ENCODE measurements at regions not wholly inside any gene's neighbourhood (a gene's known extent, or its start where the extent isn't known, plus 50 kb on each side); places are given as distances from the start of the nearest gene placed in this dataset.
"Not testable (repeated sequence)": the region's sequence is repeated elsewhere in the genome, so short reads cannot be mapped to it uniquely, and the experiment has no call there.

- DNase-seq (ENCODE audit: low spot score) = no peak
Measured at GRCh38 chr6:150456466-150456865, 87.7 kb downstream of the IYD start.

DNA sequence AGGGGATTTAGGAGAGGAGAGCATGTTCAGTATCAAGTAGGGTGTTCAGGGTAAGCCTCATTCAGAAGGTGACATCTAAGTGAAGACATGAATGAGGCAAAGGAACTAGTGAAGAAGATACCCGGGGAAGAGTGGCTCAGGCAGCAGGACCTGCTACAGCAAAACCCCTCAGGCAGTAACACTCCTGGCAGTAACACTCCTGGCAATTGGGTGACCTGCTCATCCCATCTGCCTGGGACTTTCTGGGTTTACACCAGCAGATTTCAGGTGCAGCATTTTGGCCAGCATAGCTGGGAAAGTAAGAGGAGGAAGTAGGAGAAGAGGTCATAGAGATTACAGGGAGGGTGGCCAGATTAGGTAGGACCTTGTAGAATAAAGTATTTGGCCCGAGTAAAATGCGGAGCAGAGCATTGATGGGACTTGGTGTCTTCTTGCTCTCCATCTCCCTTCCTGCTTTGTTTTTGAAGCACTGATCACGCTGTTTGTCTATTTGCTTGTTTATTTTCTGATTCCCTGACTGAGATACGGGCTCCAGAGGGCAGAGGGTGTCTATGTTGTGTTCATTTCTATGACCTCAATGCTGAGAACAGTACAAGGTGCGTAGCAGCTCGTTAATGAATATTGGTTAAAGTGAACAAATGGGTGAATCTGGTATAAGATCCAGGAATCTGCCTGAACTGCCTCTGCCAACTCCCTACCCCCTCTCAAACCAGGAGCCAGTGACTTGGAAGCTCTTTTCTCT, 88.3 kb downstream of the IYD start:
- no peak for DNase-seq (ENCODE audit: low spot score)

GRCh38 chr6:150458579-150458978, 89.8 kb downstream of the IYD start:
- no peak for DNase-seq (ENCODE audit: low spot score)

- DNase-seq (ENCODE audit: low spot score) = no peak
Measured at GRCh38 chr6:150463852-150464251, 95.0 kb downstream of the IYD start.

GRCh38 chr6:150464966-150465365, 96.2 kb downstream of the IYD start:
- no peak for DNase-seq (ENCODE audit: low spot score)

- peak; percentile 2 for DNase-seq (ENCODE audit: low spot score)
Measured at GRCh38 chr6:150465610-150466009, 96.8 kb downstream of the IYD start.

- DNase-seq (ENCODE audit: low spot score) = peak; percentile 38
Measured at GRCh38 chr6:150466196-150466595, 97.4 kb downstream of the IYD start.

DNA sequence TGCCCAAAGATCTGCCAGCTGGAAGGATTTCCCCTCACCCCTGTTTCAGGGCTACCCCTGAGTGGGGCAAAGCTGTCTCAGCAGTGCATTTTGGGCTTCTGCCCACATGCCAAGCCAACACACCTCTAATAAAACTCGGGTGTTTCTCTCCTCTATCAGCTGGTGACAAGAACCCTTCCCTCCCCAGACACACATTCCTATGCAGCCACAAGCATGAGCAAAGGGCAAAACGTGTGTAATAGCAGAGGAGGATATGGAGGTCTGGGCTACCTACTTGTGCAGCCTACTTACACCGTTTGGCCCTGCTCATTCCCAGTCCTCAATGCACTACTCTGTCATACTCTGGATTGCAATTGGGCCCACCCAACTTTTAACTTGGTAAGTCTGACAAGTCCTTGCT, 101.3 kb downstream of the IYD start:
- no peak for DNase-seq (ENCODE audit: low spot score)

DNA sequence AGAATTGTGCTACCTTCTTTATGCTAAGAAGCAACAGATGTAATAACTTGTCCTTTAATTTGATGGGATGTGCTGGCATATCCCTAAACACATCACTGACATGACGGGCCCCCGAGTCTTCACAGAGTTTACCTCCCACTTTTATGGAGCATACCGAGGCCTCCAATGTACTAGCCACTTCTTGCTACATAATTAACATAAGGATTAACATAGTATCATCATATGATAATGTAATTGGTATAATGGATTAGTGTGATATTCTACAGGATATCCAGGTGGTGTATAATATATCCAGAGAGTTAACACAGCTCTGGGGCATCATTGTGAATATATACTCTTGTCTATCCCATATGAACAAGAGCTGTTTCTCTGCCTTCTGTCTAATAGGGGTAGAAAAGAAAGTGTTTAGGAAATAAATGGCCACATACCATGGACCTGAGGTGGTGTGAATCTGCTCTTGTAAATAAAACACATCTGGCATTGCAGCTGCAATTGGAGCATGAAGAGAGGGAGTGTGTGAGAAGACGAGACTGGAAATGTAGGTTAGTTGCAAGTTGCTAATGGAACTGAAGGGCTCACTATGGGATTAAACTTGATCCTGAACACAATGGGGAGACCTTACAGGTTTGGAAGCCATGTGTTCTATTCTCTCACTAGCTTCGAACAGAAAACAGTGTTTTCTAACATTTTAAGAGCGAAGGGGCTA, 102.3 kb downstream of the IYD start:
- no peak for DNase-seq (ENCODE audit: low spot score)

GRCh38 chr6:150478656-150479545, 110.1 kb downstream of the IYD start:
- DNase-seq (ENCODE audit: low spot score) = peak; percentile 5

GRCh38 chr6:150482883-150483409, 114.1 kb downstream of the IYD start:
- DNase-seq (ENCODE audit: low spot score) = no peak

GRCh38 chr6:150485161-150485958, 114.3 kb upstream of the PLEKHG1 start:
- DNase-seq (ENCODE audit: low spot score) = no peak

DNA sequence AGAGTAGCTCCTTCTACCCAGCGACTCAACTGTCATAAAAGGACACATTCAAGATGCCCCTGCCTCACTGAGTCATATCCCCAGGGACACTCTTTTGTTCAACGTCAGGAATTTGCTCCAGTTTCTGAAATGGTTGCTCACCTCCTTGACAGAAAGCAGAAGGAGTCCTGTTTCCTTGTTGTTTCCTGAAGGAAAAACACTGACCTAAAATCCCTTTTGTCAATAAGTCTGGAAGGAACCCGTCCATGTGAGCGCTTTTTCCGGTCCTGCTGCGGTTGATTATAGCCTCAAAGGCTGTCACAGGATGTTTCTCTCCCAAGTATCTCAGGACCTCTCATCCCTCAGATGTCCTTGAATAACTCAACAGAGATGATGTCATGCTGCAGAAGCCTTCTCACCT, 113.6 kb upstream of the PLEKHG1 start:
- no peak for DNase-seq (ENCODE audit: low spot score)

DNA sequence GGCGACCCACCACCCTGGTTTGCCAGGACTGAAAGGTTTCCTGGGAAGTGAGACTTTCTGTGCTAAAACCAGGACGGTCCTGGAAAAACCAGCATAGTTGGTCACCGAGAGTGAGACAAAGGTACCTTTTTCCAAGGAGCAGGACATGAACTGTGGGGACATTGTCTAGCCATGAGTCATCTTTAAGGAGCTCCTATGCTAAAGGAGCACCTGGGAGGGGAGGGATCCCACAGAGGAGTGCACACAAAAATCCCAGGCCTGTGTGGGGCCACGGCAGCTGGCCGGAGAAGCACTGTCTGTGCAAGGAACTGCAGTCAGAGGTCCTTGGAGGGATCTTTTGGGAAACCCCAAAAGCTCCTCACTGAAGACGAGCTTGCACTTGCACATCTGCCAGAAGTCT, 109.1 kb upstream of the PLEKHG1 start:
- no peak for DNase-seq (ENCODE audit: low spot score)

- DNase-seq (ENCODE audit: low spot score) = no peak
Measured at GRCh38 chr6:150491131-150491810, 108.4 kb upstream of the PLEKHG1 start.

GRCh38 chr6:150491811-150492172, 107.9 kb upstream of the PLEKHG1 start:
- DNase-seq (ENCODE audit: low spot score) = no peak

DNA sequence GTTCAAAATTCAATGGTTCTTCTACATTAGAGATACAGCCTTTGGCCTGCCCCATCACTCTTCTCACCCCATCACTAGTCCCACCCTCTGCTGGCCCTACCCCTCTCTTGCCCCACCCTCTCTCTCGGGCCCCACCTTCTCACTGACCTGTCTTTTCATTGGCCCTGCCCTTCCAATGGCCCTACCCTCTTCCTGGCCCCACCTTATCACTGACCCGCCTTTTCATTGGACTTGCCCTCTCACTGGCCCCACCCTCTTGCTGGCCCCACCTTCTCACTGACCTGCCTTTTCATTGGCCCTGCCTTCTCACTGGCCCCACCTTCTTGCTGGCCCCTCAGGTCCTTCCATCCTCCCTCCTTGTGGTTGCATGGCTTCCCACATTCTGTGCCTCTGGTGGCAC, 107.2 kb upstream of the PLEKHG1 start:
- DNase-seq (ENCODE audit: low spot score) = no peak

DNA sequence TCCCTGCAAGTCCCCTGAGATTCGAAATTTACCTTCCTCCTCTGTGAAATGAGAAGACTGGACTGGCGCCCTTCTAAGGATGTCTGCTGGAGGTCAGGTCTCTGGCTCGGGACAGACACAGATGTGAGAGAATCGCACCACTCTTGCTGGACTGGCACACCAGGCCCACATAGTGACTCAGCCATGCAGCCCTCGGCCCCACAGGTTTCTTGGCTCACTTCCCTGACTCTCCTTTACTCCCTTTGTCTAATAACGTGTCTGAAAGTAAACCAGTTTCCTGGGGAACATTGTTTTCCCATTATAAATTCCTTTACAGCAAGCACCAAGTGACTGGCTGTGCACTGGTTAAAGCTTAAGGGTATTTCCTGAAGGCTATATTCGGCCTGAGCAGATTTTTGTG, 106.7 kb upstream of the PLEKHG1 start:
- DNase-seq (ENCODE audit: low spot score) = no peak

DNA sequence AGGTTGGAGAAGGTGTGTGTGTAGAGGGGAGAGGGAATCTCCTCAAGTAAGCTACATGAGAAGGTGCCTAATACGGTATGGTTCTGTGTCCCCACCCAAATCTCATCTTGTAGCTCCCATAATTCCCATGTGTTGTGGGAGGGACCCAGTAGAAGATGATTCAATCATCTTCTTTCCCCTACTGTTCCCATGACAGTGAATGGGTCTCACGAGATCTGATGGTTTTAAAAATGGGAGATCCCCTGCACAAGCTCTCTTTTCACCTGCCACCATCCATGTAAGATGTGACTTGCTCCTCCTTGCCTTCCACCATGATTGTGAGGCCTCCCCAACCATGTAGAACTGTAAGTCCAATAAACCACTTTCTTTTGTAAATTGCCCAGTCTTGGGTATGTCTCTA, 106.1 kb upstream of the PLEKHG1 start:
- not testable (repeated sequence) for DNase-seq (ENCODE audit: low spot score)

- DNase-seq (ENCODE audit: low spot score) = no peak
Measured at GRCh38 chr6:150494241-150494640, 105.4 kb upstream of the PLEKHG1 start.

- DNase-seq (ENCODE audit: low spot score) = no peak
Measured at GRCh38 chr6:150495126-150495525, 104.6 kb upstream of the PLEKHG1 start.

Measured in umbilical cord (tissue), 1 donor.